ENCODE measurements at regions not wholly inside any gene's neighbourhood (a gene's known extent, or its start where the extent isn't known, plus 50 kb on each side); places are given as distances from the start of the nearest gene placed in this dataset.

GRCh38 chr1:243950166-243950565, 100.1 kb upstream of the AKT3 start:
- no peak overlapping the region for H3T11ph ChIP-seq (ENCODE audit: low read length)
- TF ChIP-seq, protein P1, sequence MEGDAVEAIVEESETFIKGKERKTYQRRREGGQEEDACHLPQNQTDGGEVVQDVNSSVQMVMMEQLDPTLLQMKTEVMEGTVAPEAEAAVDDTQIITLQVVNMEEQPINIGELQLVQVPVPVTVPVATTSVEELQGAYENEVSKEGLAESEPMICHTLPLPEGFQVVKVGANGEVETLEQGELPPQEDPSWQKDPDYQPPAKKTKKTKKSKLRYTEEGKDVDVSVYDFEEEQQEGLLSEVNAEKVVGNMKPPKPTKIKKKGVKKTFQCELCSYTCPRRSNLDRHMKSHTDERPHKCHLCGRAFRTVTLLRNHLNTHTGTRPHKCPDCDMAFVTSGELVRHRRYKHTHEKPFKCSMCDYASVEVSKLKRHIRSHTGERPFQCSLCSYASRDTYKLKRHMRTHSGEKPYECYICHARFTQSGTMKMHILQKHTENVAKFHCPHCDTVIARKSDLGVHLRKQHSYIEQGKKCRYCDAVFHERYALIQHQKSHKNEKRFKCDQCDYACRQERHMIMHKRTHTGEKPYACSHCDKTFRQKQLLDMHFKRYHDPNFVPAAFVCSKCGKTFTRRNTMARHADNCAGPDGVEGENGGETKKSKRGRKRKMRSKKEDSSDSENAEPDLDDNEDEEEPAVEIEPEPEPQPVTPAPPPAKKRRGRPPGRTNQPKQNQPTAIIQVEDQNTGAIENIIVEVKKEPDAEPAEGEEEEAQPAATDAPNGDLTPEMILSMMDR (conservative IDR thresholded peaks at IDR 0.05): no peak
- Mint-ChIP-seq H3K36me3 (ENCODE audit: insufficient read depth in 1 of 3, low read depth in 3 of 3) (peaks cover 0 to 2% (median 0%) of the 10 kb centered on the region in 3 experiments; a peak in 2 of 7 replicates), H3K9me3 (peaks cover 0 to 4% of the 10 kb centered on the region in 2 experiments; a peak in 1 of 5 replicates), H3K27ac (no peak overlapping the region), H3K27me3 (ENCODE audit: low read depth) (peaks cover 32% of the 10 kb centered on the region), H3K4me1 (peaks cover 20 to 23% of the 10 kb centered on the region in 2 experiments), H3K4me3 (no peak overlapping the region)
- no peak for DNase-seq
- H2BK20ac ChIP-seq (ENCODE audit: low read depth, low read length, poor library complexity, severe bottlenecking): no peak overlapping the region
- H3K9me3 ChIP-seq (ENCODE audit: control insufficient read depth, low read depth, low read length): no peaks in the 10 kb centered on the region
- H4K91ac ChIP-seq (ENCODE audit: insufficient read length, low read depth, low read length): no peak overlapping the region
- no peak overlapping the region for H2AFZ ChIP-seq (ENCODE audit: low read length)
- no peaks in the 10 kb centered on the region; the same call in 1 of the 2 replicates for H3K4me1 ChIP-seq (ENCODE audit: insufficient read depth, low read length)
- H3K9ac ChIP-seq (ENCODE audit: extremely low read depth, insufficient read length, low read length): no peak overlapping the region
- H3K27ac ChIP-seq (ENCODE audit: insufficient read length, low read depth, low read length): no peak overlapping the region
- no peaks in the 10 kb centered on the region for H3K23me2 ChIP-seq (ENCODE audit: insufficient read length, low read depth, low read length, poor library complexity, severe bottlenecking)
- H2BK120ac ChIP-seq (ENCODE audit: low read depth, low read length, poor library complexity, severe bottlenecking): no peak overlapping the region
- no CpG with 5 or more reads among the region's 3 CpGs for WGBS (ENCODE audit: extremely low coverage, insufficient read length, low lambda C conversion rate)
- no peaks in the 10 kb centered on the region for H3K79me2 ChIP-seq (ENCODE audit: insufficient read depth, low read length)
- no peaks in the 10 kb centered on the region; the same call in 1 of the 2 replicates for H3K27me3 ChIP-seq (ENCODE audit: insufficient read depth, low read length)
- no peak overlapping the region for H3K4ac ChIP-seq (ENCODE audit: low read depth, low read length)
- no peak overlapping the region for H3K18ac ChIP-seq (ENCODE audit: insufficient read length, low read depth, low read length)
- H2BK12ac ChIP-seq (ENCODE audit: insufficient read length, low read depth, low read length): no peak overlapping the region
- H2BK15ac ChIP-seq (ENCODE audit: low read depth, low read length): no peak overlapping the region
- H3K14ac ChIP-seq (ENCODE audit: insufficient read depth, low read length): no peak overlapping the region
- H3K56ac ChIP-seq (ENCODE audit: insufficient read length, low read depth, low read length): no peak overlapping the region
- H3K4me2 ChIP-seq (ENCODE audit: insufficient read depth, insufficient read length, low read length): no peak overlapping the region
- H3K23ac ChIP-seq (ENCODE audit: insufficient read length, low read depth, low read length): no peak overlapping the region
- no peak overlapping the region for H4K8ac ChIP-seq (replicated peaks; ENCODE audit: insufficient read length, low read depth, low read length)
- H2BK5ac ChIP-seq (ENCODE audit: insufficient read length, low read length): no peak overlapping the region
- H4K5ac ChIP-seq (ENCODE audit: insufficient read length, low read depth, low read length): no peak overlapping the region
- H2AK5ac ChIP-seq (ENCODE audit: insufficient read length, low read length): no peak overlapping the region
- H4K20me1 ChIP-seq (ENCODE audit: control insufficient read depth, insufficient read depth, insufficient read length): no peaks in the 10 kb centered on the region
- no peaks in the 10 kb centered on the region for H3K79me1 ChIP-seq (ENCODE audit: insufficient read depth, low read depth, low read length, poor library complexity, severe bottlenecking)

Measured in H9 (cell line).